ENCODE measurements at regions not wholly inside any gene's neighbourhood (a gene's known extent, or its start where the extent isn't known, plus 50 kb on each side); places are given as distances from the start of the nearest gene placed in this dataset.

- no peak for DNase-seq (ENCODE audit: low spot score)
Measured at GRCh38 chr2:238790126-238790832, 57.6 kb upstream of the TWIST2 start.

- DNase-seq (ENCODE audit: low spot score), result no peak
Measured at GRCh38 chr2:238790833-238791230, 57.1 kb upstream of the TWIST2 start.

- DNase-seq (ENCODE audit: low spot score), result no peak
Measured at GRCh38 chr2:238791354-238791753, 56.5 kb upstream of the TWIST2 start.

DNA sequence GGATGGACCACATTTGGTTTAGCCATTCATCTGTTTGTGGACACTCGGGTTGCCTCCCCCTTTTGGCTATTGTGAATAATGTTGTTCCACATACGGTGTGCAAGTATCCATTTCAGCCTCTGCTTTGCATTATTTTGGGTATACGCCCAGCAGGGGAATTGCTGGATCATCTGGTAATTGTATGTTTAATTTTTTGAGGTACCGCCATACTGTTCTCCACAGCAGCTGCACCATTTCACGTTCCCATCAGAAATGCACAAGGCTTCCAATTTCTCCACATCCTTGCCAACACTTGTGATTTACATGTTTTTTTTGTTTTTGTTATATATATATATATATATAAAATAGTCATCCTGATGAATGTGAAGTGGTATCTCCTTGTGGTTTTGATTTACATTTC, 54.6 kb upstream of the TWIST2 start:
- no peak for DNase-seq (ENCODE audit: low spot score)

- DNase-seq (ENCODE audit: low spot score), result no peak
Measured at GRCh38 chr2:238793801-238794449, 54.0 kb upstream of the TWIST2 start.

GRCh38 chr2:238796223-238796885, 51.5 kb upstream of the TWIST2 start:
- no peak for DNase-seq (ENCODE audit: low spot score)

GRCh38 chr2:238797537-238797936, 50.3 kb upstream of the TWIST2 start:
- DNase-seq (ENCODE audit: low spot score), result no peak
